GM23338 (cell line): ENCODE measurements at regions not wholly inside any gene's neighbourhood (a gene's known extent, or its start where the extent isn't known, plus 50 kb on each side); places are given as distances from the start of the nearest gene placed in this dataset.

ENCODE experiments used
- ATAC-seq: fragments of 200-7000 bp; cut with Tn5 transposase; 3 replicates; pipeline ENCODE4 v1.9.1; 2020
- DNase-seq: peaks from one replicate; pipeline ENCODE4 v3.0.0-alpha.2; 2015; ENCODE audit warnings: low spot score
- H2AFZ ChIP-seq: fragments of 200-600 bp; sonication (generic); 2 replicates; pipeline ENCODE4 v1.8.0; 2016; ENCODE audit warnings: antibody characterized with exemption, mild to moderate bottlenecking, moderate library complexity
- H3F3A ChIP-seq: fragments of 200-600 bp; sonication (generic); replicated peaks from 2 replicates; pipeline ENCODE4 v1.8.0; 2017; ENCODE audit warnings: antibody characterized with exemption, mixed run types, low read depth
- H3K27ac ChIP-seq: fragments of 200-600 bp; sonication (generic); 2 replicates; pipeline ENCODE4 v1.6.1; 2016; ENCODE audit warnings: low read depth
- H3K27me3 ChIP-seq: fragments of 200-600 bp; sonication (generic); 2 replicates; pipeline ENCODE4 v1.8.0; 2016; ENCODE audit warnings: mild to moderate bottlenecking, mixed run types, moderate library complexity; ENCODE audit not compliant: insufficient read depth
- H3K36me3 ChIP-seq: fragments of 200-600 bp; sonication (generic); 2 replicates; pipeline ENCODE4 v1.8.0; 2016; ENCODE audit warnings: mild to moderate bottlenecking; ENCODE audit not compliant: insufficient read depth
- H3K4me1 ChIP-seq: fragments of 200-600 bp; sonication (generic); 2 replicates; pipeline ENCODE4 v1.8.0; 2016; ENCODE audit warnings: mild to moderate bottlenecking, moderate library complexity; ENCODE audit not compliant: insufficient read depth
- H3K4me2 ChIP-seq: fragments of 200-600 bp; sonication (generic); 2 replicates; pipeline ENCODE4 v1.7.1; 2017; ENCODE audit warnings: mixed run types
- H3K4me3 ChIP-seq: fragments of 200-600 bp; sonication (generic); 2 replicates; pipeline ENCODE4 v1.6.1; 2016; ENCODE audit warnings: mixed run types
- H3K79me2 ChIP-seq: fragments of 200-600 bp; sonication (generic); replicated peaks from 2 replicates; pipeline ENCODE4 v1.8.0; 2017; ENCODE audit warnings: mild to moderate bottlenecking; ENCODE audit not compliant: insufficient read depth
- H3K9me2 ChIP-seq: fragments of 200-600 bp; sonication (generic); 2 replicates; pipeline ENCODE4 v1.8.0; 2017; ENCODE audit not compliant: insufficient read depth
- H4K20me1 ChIP-seq: fragments of 200-600 bp; sonication (generic); replicated peaks from 2 replicates; pipeline ENCODE4 v1.8.0; 2017; ENCODE audit warnings: mild to moderate bottlenecking; ENCODE audit not compliant: insufficient read depth
- H3K27ac Mint-ChIP-seq: 2 replicates; pipeline ENCODE4 v1.8.0; 2020; ENCODE audit warnings: inconsistent platforms, mild to moderate bottlenecking, moderate library complexity, mixed read lengths
- H3K27me3 Mint-ChIP-seq: 3 replicates; pipeline ENCODE4 v1.8.0; 2022; ENCODE audit warnings: low read depth, mild to moderate bottlenecking, moderate library complexity, mixed read lengths, inconsistent platforms; ENCODE audit not compliant: insufficient read depth, poor library complexity
- H3K36me3 Mint-ChIP-seq: 3 replicates; pipeline ENCODE4 v1.8.0; 2021; ENCODE audit warnings: low read depth, mild to moderate bottlenecking, inconsistent platforms, moderate library complexity, mixed read lengths
- H3K4me1 Mint-ChIP-seq: 3 replicates; pipeline ENCODE4 v1.8.0; 2020; ENCODE audit warnings: mild to moderate bottlenecking, inconsistent platforms, mixed read lengths
- H3K4me3 Mint-ChIP-seq: 3 replicates; pipeline ENCODE4 v1.8.0; 2021; ENCODE audit warnings: moderate library complexity, mild to moderate bottlenecking, inconsistent platforms, mixed read lengths
- H3K9me3 Mint-ChIP-seq: 3 replicates; pipeline ENCODE4 v1.8.0; 2020; ENCODE audit warnings: moderate library complexity, mild to moderate bottlenecking, inconsistent platforms, mixed read lengths
- CTCF ChIP-seq, 2 experiments: fragments of 200-600 bp in 1 of 2; sonication (generic) in 1 of 2; conservative IDR thresholded peaks; 2 replicates each; pipeline versions ENCODE4 v1.5.1 to v1.6.1; 2016 to 2017; ENCODE audit warnings: antibody characterized with exemption in 2 of 2, low read depth in 2 of 2, mild to moderate bottlenecking in 2 of 2, moderate library complexity in 1 of 2
- EZH2 ChIP-seq: fragments of 200-600 bp; sonication (generic); IDR thresholded peaks from one replicate; pipeline ENCODE4 v1.8.0; 2017; ENCODE audit warnings: antibody characterized with exemption, mild to moderate bottlenecking, low read depth; ENCODE audit not compliant: unreplicated experiment
- EZH2phosphoT487 ChIP-seq: fragments of 200-600 bp; sonication (generic); IDR thresholded peaks from one replicate; pipeline ENCODE4 v1.8.1; 2018; ENCODE audit warnings: antibody characterized with exemption; ENCODE audit not compliant: unreplicated experiment
- NANOG ChIP-seq: IDR thresholded peaks from 2 replicates; pipeline ENCODE4 v1.6.1; 2016; ENCODE audit warnings: antibody characterized with exemption, borderline replicate concordance
- REST ChIP-seq: IDR thresholded peaks from one replicate; pipeline ENCODE4 v1.6.1; 2018; ENCODE audit warnings: antibody characterized with exemption; ENCODE audit not compliant: unreplicated experiment
- ZNF114 ChIP-seq: fragments of 250-450 bp; sonication (Bioruptor Pico); IDR thresholded peaks from 2 replicates; pipeline ENCODE4 v1.5.0; 2020; ENCODE audit warnings: mild to moderate bottlenecking, moderate library complexity
- ZNF331 ChIP-seq: fragments of 250-450 bp; sonication (Bioruptor Pico); IDR thresholded peaks from 2 replicates; pipeline ENCODE4 v1.5.0; 2020; ENCODE audit warnings: low read depth, mild to moderate bottlenecking, moderate library complexity
- TF ChIP-seq, protein P1 (sequence below): IDR thresholded peaks from 2 replicates; pipeline ENCODE4 v1.6.1; 2016; ENCODE audit warnings: antibody characterized with exemption

DNA sequence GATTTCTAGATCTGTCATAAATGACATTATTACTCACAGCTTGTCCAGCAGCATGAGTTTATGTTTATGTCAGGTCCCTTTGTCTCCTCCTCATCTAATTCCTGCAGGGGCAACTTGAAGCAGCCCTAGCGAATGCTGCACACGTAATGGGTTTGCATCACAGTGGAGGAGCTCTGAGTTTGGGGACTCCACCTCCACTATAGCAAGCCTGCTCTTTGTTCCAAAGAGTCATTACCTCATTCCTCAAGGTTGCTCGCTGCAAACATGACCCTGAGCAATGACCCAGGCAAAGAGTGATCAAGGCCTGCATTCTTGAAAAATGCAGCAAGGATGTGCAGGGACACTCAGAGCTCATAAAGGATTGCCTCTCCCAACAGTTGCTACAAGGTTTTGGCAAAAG is 261.9 kb downstream of the HHIPL2 start (continued):
- TF ChIP-seq REST (no peak), ZNF114 (no peak), EZH2 (no peak), ZNF331 (CRISPR knock-in tag) (no peak)

DNA sequence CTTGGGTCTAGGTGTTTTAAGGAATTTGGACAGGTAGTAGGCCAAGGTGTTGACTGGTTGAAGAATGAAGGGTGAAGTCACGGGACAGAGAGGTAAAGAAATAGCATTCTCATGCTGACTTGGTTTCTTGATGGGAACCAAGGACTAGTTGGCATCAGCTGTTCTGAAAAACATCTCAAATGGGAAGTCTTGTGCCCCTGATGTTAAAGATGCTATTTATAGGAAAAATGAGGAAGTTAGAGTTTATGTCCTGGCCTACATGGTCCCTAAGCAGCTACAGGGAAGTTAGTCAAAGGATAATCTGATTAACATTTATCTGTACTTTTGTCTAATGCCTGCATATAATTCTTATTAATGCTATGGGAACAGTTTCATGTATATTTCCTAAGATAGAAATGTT is 262.4 kb downstream of the HHIPL2 start:
- no peaks in the 10 kb centered on the region for H3K27me3 Mint-ChIP-seq
- Histone ChIP-seq H3K9me2 (peaks cover 19% of the 10 kb centered on the region; the same call in 1 of the 2 replicates), H3K4me2 (no peak overlapping the region), H3K4me3 (no peak overlapping the region), H3F3A (no peaks in the 10 kb centered on the region), H3K4me1 (no peaks in the 10 kb centered on the region), H3K27me3 (no peaks in the 10 kb centered on the region), H4K20me1 (no peaks in the 10 kb centered on the region), H2AFZ (no peak overlapping the region), H3K36me3 (no peaks in the 10 kb centered on the region), H3K79me2 (no peaks in the 10 kb centered on the region), H3K27ac (no peak overlapping the region)
- H3K27ac Mint-ChIP-seq: no peak overlapping the region
- TF ChIP-seq REST (no peak), EZH2 (no peak), CTCF (conservative IDR thresholded peaks at IDR 0.05; ENCODE audit: low read depth in 2 of 2) (no peak), EZH2phosphoT487 (no peak), NANOG (no peak), ZNF114 (no peak)
- TF ChIP-seq, protein P1, sequence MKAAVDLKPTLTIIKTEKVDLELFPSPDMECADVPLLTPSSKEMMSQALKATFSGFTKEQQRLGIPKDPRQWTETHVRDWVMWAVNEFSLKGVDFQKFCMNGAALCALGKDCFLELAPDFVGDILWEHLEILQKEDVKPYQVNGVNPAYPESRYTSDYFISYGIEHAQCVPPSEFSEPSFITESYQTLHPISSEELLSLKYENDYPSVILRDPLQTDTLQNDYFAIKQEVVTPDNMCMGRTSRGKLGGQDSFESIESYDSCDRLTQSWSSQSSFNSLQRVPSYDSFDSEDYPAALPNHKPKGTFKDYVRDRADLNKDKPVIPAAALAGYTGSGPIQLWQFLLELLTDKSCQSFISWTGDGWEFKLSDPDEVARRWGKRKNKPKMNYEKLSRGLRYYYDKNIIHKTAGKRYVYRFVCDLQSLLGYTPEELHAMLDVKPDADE: no peak
- peaks cover 2% of the 10 kb centered on the region; the same call in 1 of the 3 replicates for H3K9me3 Mint-ChIP-seq
- no peak for ATAC-seq
- H3K4me3 Mint-ChIP-seq: no peak overlapping the region
- H3K36me3 Mint-ChIP-seq: no peaks in the 10 kb centered on the region
- H3K4me1 Mint-ChIP-seq: no peaks in the 10 kb centered on the region
- DNase-seq: no peak
